WTC11 (cell line): ENCODE measurements at regions not wholly inside any gene's neighbourhood (a gene's known extent, or its start where the extent isn't known, plus 50 kb on each side); places are given as distances from the start of the nearest gene placed in this dataset.

Experiments
- IRF2 ChIP-seq: sonication (generic); formaldehyde crosslinking; IDR thresholded peaks from 2 replicates; pipeline ENCODE4 v1.8.0; 2022; ENCODE audit warnings: low read depth, missing genetic modification reagents, borderline replicate concordance
- TP53 ChIP-seq: sonication (generic); formaldehyde crosslinking; IDR thresholded peaks from 2 replicates; pipeline ENCODE4 v1.8.1; 2023; ENCODE audit warnings: mild to moderate bottlenecking, missing genetic modification reagents
- TF ChIP-seq, protein P1 (sequence below): sonication (generic); formaldehyde crosslinking; IDR thresholded peaks from 2 replicates; pipeline ENCODE4 v1.8.1; 2023; ENCODE audit warnings: mild to moderate bottlenecking, missing genetic modification reagents, moderate library complexity
- TF ChIP-seq, protein P2 (sequence below): fragments of 200-600 bp; IDR thresholded peaks from 2 replicates; pipeline ENCODE4 v1.8.0; 2022; ENCODE audit warnings: antibody characterized with exemption
- TF ChIP-seq, protein P3 (sequence below): sonication (generic); formaldehyde crosslinking; IDR thresholded peaks from 2 replicates; pipeline ENCODE4 v1.8.1; 2023; ENCODE audit warnings: mild to moderate bottlenecking, missing genetic modification reagents, moderate library complexity
- TF ChIP-seq, protein P4 (sequence below): sonication (generic); formaldehyde crosslinking; IDR thresholded peaks from 2 replicates; pipeline ENCODE4 v1.8.1; 2023; ENCODE audit warnings: mild to moderate bottlenecking, missing genetic modification reagents

DNA sequence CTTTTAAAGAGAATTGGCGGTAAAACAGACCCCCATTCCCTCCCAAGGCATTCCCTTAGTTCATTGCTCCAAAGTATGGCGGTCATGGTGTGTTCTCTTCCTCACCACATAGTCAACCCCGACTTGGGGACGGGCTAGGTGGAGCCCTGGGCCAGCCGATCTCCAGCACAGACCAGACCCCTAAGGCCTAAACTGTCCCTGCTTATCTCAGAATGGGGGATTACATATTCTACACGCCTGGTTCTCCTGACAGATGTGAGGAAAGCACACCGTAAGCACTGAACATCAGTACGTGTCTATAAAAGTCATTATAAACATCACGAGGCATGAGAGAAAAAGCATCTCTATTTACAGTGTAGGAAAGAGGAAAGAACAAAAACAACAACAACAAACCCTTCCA, 244.5 kb upstream of the STT3B start:
- TF ChIP-seq, protein P1, sequence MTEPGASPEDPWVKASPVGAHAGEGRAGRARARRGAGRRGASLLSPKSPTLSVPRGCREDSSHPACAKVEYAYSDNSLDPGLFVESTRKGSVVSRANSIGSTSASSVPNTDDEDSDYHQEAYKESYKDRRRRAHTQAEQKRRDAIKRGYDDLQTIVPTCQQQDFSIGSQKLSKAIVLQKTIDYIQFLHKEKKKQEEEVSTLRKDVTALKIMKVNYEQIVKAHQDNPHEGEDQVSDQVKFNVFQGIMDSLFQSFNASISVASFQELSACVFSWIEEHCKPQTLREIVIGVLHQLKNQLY (CRISPR knock-in tag), result no peak
- TF ChIP-seq, protein P2, sequence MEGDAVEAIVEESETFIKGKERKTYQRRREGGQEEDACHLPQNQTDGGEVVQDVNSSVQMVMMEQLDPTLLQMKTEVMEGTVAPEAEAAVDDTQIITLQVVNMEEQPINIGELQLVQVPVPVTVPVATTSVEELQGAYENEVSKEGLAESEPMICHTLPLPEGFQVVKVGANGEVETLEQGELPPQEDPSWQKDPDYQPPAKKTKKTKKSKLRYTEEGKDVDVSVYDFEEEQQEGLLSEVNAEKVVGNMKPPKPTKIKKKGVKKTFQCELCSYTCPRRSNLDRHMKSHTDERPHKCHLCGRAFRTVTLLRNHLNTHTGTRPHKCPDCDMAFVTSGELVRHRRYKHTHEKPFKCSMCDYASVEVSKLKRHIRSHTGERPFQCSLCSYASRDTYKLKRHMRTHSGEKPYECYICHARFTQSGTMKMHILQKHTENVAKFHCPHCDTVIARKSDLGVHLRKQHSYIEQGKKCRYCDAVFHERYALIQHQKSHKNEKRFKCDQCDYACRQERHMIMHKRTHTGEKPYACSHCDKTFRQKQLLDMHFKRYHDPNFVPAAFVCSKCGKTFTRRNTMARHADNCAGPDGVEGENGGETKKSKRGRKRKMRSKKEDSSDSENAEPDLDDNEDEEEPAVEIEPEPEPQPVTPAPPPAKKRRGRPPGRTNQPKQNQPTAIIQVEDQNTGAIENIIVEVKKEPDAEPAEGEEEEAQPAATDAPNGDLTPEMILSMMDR, result no peak
- TF ChIP-seq, protein P3, sequence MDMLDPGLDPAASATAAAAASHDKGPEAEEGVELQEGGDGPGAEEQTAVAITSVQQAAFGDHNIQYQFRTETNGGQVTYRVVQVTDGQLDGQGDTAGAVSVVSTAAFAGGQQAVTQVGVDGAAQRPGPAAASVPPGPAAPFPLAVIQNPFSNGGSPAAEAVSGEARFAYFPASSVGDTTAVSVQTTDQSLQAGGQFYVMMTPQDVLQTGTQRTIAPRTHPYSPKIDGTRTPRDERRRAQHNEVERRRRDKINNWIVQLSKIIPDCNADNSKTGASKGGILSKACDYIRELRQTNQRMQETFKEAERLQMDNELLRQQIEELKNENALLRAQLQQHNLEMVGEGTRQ, result no peak
- TF ChIP-seq IRF2 (CRISPR knock-in tag) (no peak), TP53 (CRISPR knock-in tag) (no peak)
- TF ChIP-seq, protein P4, sequence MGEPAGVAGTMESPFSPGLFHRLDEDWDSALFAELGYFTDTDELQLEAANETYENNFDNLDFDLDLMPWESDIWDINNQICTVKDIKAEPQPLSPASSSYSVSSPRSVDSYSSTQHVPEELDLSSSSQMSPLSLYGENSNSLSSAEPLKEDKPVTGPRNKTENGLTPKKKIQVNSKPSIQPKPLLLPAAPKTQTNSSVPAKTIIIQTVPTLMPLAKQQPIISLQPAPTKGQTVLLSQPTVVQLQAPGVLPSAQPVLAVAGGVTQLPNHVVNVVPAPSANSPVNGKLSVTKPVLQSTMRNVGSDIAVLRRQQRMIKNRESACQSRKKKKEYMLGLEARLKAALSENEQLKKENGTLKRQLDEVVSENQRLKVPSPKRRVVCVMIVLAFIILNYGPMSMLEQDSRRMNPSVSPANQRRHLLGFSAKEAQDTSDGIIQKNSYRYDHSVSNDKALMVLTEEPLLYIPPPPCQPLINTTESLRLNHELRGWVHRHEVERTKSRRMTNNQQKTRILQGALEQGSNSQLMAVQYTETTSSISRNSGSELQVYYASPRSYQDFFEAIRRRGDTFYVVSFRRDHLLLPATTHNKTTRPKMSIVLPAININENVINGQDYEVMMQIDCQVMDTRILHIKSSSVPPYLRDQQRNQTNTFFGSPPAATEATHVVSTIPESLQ (CRISPR knock-in tag), result no peak
